ENCODE measurements at regions not wholly inside any gene's neighbourhood (a gene's known extent, or its start where the extent isn't known, plus 50 kb on each side); places are given as distances from the start of the nearest gene placed in this dataset.

DNA sequence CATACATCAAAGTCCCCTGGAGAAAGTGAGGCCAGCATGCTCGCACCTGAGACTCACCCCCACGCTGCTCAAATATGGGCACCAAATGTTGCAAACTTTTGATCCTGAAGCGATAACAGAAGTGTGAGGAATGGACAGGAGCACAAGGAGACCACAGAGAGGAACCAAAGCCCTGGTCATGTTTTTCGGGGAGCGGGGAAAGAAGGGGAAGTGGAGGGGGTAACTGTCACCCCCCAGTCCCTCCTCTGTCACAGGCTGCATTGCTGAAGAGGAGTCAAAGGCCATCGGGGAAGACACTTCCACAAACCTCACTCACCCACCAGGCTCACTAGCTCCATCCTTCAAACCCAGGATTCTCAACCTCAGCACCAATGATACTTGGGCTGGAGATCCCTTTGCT, 182.4 kb downstream of the UACA start:
- TF ChIP-seq POLR2AphosphoS5 (IDR thresholded peaks at IDR 0.05; ENCODE audit: low read depth, low read length) = no peak
- no peak for TF ChIP-seq SIN3A (IDR thresholded peaks at IDR 0.05; ENCODE audit: borderline replicate concordance, insufficient read depth, low read length)
- TF ChIP-seq TAF1 (IDR thresholded peaks at IDR 0.05; ENCODE audit: borderline replicate concordance, insufficient read depth, low read length) = no peak
- no peak for TF ChIP-seq FOXP2 (optimal IDR thresholded peaks at IDR 0.05; ENCODE audit: borderline replicate concordance, extremely low read depth, extremely low read length, insufficient read depth)
